GM19467 (cell line): ENCODE measurements at regions not wholly inside any gene's neighbourhood (a gene's known extent, or its start where the extent isn't known, plus 50 kb on each side); places are given as distances from the start of the nearest gene placed in this dataset.
"Not testable (repeated sequence)": the region's sequence is repeated elsewhere in the genome, so short reads cannot be mapped to it uniquely, and the experiment has no call there.

Experiments used
- ATAC-seq: cut with Tn5 transposase; IDR thresholded peaks from one replicate; pipeline ENCODE4 v1.9.1; 2021; ENCODE audit warnings: mild to moderate bottlenecking, moderate library complexity; ENCODE audit not compliant: unreplicated experiment

DNA sequence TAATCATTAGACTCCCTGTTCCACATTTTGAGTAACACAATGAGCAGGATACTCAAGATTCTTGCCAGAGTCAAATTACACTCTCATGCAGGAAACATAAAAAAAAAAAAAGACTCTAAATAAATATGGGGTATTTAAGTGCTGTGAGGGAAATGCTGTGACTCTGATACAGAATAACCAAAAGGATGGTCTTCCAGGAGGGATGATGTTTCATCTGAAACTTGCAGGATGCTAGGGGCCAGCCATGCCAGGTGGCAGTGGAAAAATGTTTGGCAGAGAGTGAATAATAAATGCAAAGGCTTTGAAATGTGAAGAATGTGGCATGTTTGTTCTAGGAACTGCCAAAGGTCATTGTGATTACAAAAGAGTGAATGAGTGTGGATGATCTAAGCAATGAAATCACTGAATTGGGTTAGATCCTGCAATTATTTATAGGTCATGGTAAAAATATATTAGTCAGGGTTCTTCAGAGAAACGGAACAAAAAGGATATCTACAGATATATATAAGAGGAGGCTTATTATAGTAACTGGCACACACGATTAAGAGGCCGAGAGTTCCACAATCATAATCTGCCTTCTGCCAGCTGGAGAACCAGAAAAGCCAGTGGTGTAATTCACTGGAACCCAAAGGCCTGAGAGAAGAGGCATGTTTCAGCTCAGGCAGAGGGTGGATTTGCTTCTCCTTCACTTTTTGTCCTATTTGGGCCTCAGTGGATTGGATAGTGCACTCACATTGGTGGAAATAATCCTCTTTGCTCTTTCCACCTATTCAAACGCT lies 1832.8 kb upstream of the MIR17HG start:
- no peak for ATAC-seq

DNA sequence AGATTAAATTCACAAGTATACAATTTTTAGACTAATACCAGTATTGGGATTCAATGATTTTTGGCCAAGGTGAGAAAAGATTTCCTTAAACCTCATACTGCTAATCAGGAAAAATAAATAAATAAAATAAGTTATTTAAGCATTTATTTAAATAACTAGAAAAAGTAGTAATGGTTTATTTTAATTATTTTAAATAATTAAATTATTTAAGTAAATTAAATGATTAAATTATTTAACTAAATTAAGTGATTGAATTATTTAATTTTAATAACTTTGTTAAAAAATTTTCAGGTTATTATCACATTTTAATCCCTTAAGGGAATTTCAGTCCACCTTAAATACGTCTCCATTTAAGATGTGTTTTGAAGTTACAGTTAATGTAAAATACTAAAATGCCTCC lies 1831.5 kb upstream of the MIR17HG start:
- no peak for ATAC-seq

- ATAC-seq, result no peak
Observed at GRCh38 chr13:89518289-89519077, 1829.0 kb upstream of the MIR17HG start.

- no peak for ATAC-seq
Observed at GRCh38 chr13:89520468-89520867, 1827.0 kb upstream of the MIR17HG start.

DNA sequence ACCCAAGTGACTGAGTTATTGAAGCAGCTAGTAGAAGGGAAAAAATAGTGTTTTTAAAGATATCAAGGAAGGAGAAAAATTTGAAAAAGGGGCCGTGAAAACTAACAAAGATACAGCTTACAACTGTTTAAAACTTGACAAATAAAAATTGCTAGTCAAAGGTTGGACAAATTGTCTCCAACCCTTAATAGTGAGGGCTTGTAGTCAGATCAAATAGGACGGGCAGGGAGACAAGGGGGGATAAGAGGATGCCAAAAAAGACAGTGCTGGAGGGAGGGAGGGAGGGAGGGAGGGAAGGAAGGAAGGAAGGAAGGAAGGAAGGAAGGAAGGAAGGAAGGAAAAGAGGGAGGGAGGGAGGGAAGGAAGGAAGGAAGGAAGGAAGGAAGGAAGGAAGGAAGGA lies 1825.8 kb upstream of the MIR17HG start:
- not testable (repeated sequence) for ATAC-seq

DNA sequence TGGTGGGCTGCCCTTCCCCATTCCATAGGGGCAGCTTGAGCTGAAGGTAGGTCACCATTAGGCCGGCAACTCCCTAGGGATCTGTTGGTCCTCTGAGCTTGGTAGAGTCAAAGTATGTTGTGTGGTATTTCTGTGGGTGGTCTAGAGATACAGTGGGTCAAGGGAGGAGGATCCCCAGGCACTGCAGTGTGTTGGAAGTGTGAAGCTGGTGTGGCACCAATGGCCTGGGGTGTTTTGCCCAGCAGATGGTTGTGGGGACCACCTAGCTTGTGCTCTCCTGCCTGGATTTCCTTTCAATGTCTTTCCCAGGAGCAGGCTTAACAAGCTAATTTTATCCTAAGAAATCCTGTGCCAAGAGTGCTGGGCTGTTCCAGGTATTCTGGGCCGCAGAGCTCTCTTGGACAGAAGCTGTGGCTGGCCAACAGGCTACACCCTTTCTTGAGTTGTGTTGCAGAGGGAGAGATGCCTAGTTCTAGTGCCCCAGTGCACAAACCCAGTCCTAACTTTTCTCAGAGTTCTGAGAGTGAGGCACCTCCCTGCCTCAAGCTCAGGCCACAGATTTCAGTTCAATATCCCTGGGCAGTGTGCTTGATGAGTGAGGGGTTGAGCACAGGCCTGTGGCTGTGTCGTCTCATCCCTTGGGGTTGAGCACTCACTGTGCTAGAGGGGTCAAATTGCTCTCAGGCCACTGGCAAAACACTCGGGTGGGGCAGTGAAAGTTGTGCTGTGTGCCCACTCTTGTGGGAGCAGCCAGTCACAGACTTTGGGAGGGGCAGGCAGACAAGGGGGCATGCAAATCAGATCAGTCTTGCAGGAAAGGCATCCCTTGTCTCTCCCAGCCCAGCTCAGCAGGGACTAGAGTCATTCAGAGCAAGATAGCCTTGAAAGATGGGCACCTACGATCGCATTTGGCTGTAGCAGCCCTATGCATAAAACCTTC lies 1806.1 kb upstream of the MIR17HG start:
- ATAC-seq, result no peak

DNA sequence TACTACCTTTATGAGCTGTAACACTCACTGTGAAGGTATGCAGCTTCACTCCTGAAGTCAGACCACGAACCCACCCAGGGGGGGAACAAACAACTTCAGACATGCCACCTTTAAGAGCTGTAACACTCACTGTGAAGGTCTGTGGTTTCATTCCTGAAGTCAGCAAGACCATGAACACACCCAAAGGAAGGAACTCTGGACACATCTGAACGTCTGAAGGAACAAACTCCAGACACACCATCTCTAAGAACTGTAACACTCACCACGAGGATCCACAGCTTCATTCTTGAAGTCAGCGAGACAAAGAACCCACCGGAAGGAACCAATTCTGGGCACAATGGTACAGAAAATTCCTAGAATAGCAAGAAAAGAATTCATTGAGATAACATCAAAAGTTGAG lies 1796.5 kb upstream of the MIR17HG start:
- ATAC-seq, result no peak

- no peak for ATAC-seq
Observed at GRCh38 chr13:89554801-89555200, 1792.7 kb upstream of the MIR17HG start.

DNA sequence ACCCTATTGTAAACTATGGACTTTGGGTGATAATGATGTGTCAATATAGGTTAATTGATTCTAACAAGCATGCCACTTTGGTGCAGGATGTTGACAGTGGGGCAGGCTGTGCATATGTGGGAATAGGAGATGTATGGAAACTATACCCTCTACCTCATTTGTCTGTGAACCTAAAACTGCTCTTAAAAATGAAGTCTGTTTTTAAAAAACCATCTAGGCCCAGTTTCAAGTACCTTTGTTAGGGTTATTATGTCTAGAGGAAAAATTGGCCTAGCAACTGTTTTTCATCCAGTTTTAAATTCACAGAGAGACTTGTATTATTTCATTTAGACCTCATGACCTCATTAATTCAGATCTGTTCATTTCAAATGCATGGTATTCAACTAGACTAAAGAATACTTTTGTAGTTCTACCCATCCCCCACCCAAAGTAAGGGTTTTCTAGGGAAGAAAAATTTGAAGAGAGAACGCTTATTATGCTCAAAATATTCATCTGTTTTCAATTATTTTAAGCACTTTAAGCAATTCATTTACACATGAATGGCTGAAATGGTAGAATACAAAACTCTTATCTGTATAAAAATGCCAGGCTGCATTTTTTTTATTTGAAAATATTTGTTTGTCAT lies 1781.9 kb upstream of the MIR17HG start:
- ATAC-seq, result no peak

DNA sequence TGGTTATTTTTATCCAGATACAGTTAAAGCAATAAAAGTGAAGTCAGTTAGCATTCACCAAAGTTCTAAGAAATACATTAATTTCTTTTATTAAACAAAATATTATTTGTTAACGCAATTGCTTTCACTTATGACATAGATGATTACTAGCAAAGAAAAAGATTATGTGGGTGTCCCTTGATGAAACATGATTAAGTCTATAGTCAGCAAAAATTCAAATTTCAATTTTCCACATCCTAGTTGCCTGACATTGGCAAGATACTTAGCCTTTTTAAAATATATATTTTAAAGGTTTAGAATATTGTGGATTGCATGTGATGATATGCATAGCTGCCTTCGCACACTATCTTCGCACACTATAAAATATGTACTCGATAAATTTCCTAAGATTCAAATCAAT lies 1780.5 kb upstream of the MIR17HG start:
- ATAC-seq, result no peak

DNA sequence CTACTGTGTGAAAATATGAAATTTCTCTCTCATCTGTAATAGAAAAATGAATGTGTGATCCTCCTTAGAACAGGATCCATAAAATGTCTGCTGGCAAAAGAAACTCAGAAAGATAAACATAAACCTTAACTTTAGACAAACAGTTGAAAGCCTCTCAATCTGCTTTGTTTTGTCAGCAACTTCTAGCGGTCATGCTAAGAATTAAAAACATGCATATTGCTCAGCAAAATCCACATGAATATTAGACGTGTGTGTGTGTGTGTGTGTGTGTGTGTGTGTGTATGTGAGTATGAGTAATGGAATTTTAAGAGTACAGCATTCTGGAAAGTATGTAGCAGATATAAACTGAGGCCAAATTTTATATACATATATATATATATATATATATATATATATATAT lies 1779.2 kb upstream of the MIR17HG start:
- ATAC-seq, result no peak

- no peak for ATAC-seq
Observed at GRCh38 chr13:89568746-89569145, 1778.7 kb upstream of the MIR17HG start.

DNA sequence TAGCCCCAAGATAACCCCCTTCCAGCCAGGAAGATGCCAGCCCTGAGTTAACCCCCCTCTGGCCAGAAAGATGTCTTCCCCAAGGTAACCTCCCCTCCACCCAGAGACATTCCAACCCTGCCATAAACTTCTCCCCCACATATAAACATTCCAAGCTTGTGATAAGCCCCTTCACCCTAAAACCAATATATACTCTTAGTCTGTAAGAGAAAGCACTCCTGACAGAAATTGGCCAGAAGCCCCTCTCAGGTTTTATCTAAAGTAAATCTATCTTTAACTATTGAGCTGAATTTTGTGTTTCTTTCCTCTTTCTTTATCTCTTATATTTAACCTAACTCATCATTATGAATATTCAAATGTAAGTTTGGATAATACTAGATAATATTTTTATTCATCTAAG lies 1775.8 kb upstream of the MIR17HG start:
- no peak for ATAC-seq

GRCh38 chr13:89574077-89574476 lies 1773.4 kb upstream of the MIR17HG start:
- ATAC-seq, result no peak

GRCh38 chr13:89577301-89577700 lies 1770.2 kb upstream of the MIR17HG start:
- no peak for ATAC-seq

DNA sequence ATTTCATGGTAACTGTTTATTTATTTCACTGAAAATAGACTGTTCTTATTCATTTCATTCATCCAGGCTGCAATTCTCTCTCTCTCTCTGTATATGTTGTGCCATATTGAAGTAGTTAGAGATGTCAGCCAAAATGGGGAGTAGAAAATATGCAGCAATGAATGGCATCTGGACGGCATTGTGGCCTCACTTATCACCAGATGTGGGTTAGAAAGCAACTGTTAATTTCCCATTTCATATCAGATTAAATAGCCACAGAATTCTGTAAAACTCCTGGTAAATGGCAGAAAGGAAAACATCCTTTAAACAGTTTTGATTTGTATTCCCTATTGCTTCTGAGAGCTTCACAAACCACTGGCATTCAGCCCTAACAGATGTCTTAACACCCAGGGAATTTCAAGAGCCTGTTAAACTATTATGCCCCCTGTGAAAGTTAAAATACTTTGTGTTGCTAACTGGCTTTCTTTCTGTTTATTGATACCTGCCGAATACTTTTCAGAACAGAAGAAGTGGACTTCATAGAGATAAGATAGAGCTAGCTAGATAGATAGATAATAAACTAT lies 1763.3 kb upstream of the MIR17HG start:
- no peak for ATAC-seq

DNA sequence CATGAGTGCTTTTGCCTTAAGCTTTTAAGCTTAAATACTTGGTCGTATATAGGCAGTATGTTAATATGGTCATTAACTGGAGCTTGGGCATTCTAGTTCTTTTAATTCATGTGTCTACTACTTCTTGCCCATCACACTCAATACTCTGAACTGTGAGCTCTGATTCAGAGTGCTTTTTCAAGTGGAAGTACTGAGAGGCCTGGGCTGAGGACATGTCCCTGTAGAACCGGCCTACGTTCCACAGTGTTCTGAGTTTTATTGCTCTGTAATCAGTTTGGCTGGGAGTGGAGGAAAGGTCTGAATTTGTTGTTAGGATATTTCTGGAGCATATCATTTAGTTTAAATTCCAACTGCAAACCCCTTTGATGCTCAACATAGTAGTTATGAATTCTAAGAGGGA lies 1744.8 kb upstream of the MIR17HG start:
- ATAC-seq, result no peak

GRCh38 chr13:89603187-89603586 lies 1744.3 kb upstream of the MIR17HG start:
- no peak for ATAC-seq

DNA sequence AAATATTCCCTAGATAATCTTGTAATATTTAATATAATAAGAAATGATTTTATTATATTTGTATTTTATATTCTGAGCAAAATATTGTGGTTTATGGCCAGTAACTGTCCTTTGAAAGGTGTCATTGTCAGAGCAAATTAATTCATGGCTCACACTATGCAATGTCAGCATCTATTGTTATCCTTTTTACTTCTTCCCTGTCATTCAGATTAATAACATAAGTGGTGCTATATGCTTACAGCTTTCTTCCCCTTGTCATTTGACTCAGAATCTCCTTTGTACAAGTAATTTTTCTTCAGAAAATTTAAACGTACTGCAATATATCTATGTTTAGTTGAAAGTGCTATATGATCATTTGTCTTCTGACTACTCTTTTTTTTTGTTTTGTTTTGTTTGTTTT lies 1738.2 kb upstream of the MIR17HG start:
- no peak for ATAC-seq

- ATAC-seq, result no peak
Observed at GRCh38 chr13:89610331-89610730, 1737.2 kb upstream of the MIR17HG start.
